ENCODE measurements at regions not wholly inside any gene's neighbourhood (a gene's known extent, or its start where the extent isn't known, plus 50 kb on each side); places are given as distances from the start of the nearest gene placed in this dataset.

- TF ChIP-seq CTCF (conservative IDR thresholded peaks at IDR 0.05; ENCODE audit: low read length) (no peak), EZH2phosphoT487 (IDR thresholded peaks at IDR 0.05; ENCODE audit: borderline replicate concordance, low read depth, low read length) (no peak)
These were observed 86.6 kb upstream of the BDNF start for GRCh38 chr11:27786864-27787263.
